Left lung (tissue), 4 donors: ENCODE measurements at regions not wholly inside any gene's neighbourhood (a gene's known extent, or its start where the extent isn't known, plus 50 kb on each side); places are given as distances from the start of the nearest gene placed in this dataset.
"Not testable (repeated sequence)": the region's sequence is repeated elsewhere in the genome, so short reads cannot be mapped to it uniquely, and the experiment has no call there.

Source experiments
- ATAC-seq: fragments of 200-7000 bp; cut with Tn5 transposase; one replicate; pipeline ENCODE4 v1.9.1; 2020; ENCODE audit warnings: moderate library complexity
- DNase-seq, 4 donors: peaks; one replicate each; pipeline ENCODE4 v3.0.0-alpha.2; 2013 to 2020
- H3K27ac ChIP-seq, 2 donors: fragments of 200-600 bp; sonication (generic) in 1 of 2; one replicate each; pipeline versions ENCODE4 v1.5.0 to v1.8.0; 2020 to 2021
- H3K27me3 ChIP-seq, 2 donors: fragments of 200-600 bp; sonication (generic) in 1 of 2; one replicate each; pipeline versions ENCODE4 v1.5.0 to v1.8.0; 2020 to 2021
- H3K36me3 ChIP-seq, 2 donors: fragments of 200-600 bp; sonication (generic) in 1 of 2; one replicate each; pipeline versions ENCODE4 v1.5.0 to v1.8.0; 2020 to 2021
- H3K4me1 ChIP-seq, 2 donors: fragments of 200-600 bp; one replicate each; pipeline ENCODE4 v1.8.0; 2021
- H3K4me3 ChIP-seq, 2 donors: fragments of 200-600 bp; sonication (generic) in 1 of 2; one replicate each; pipeline versions ENCODE4 v1.5.0 to v1.8.0; 2020 to 2021; ENCODE audit warnings: mild to moderate bottlenecking in 1 of 2
- H3K9me3 ChIP-seq, 2 donors: fragments of 200-600 bp; sonication (generic) in 1 of 2; one replicate each; pipeline versions ENCODE4 v1.5.0 to v1.8.0; 2020 to 2021
- intact Hi-C, 2 donors: fragments of 100-400 bp; cut with DNase I; formaldehyde crosslinking; loops; one replicate each; pipeline versions ENCODE4 v1.11.2 to v1.14.2; 2022
- donor health status: DM: no; HTN: yes; CAD: no.
- donor health status: DM: no; HTN: no; CAD: no.

DNA sequence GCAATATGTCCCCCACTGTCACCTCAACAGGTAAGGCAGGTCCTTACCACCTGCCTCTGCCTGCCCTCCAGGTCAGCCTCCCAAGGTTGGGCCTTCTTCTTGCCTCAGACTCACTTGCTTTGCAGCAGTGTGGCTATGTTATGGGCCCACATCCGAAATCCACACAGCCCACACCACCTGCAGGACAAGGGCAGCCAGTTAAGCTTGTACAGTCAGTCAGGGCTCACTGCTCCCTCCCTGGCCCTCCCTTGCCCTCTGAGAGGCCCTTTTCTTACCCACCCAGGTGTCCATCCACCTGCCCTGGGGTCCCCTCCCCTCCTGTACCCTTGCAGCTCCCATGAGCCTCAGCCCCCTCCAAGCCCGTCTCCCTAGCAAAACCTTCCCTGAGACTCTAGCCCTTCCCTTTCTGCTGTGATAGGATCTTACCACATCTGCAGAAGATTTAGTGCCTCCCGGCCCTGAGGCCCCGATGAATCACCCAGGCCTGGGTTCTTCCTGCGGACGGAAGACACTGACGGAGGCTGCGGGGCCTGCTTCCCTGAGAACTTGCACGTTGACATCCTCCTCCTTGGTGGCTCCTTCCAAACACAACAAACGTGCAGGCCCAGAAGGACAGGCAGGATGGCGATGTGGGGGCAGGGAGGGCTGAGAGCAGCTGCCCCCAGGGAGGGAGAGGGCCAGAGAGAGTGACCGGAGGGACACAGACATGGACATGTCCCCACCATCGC is 5466.2 kb upstream of the TPTE start:
- DNase-seq, H3K4me1 ChIP-seq, H3K9me3 ChIP-seq, H3K27me3 ChIP-seq, intact Hi-C loops, H3K36me3 ChIP-seq, H3K27ac ChIP-seq, H3K4me3 ChIP-seq: not testable (repeated sequence)
- ATAC-seq = peak; percentile 51

DNA sequence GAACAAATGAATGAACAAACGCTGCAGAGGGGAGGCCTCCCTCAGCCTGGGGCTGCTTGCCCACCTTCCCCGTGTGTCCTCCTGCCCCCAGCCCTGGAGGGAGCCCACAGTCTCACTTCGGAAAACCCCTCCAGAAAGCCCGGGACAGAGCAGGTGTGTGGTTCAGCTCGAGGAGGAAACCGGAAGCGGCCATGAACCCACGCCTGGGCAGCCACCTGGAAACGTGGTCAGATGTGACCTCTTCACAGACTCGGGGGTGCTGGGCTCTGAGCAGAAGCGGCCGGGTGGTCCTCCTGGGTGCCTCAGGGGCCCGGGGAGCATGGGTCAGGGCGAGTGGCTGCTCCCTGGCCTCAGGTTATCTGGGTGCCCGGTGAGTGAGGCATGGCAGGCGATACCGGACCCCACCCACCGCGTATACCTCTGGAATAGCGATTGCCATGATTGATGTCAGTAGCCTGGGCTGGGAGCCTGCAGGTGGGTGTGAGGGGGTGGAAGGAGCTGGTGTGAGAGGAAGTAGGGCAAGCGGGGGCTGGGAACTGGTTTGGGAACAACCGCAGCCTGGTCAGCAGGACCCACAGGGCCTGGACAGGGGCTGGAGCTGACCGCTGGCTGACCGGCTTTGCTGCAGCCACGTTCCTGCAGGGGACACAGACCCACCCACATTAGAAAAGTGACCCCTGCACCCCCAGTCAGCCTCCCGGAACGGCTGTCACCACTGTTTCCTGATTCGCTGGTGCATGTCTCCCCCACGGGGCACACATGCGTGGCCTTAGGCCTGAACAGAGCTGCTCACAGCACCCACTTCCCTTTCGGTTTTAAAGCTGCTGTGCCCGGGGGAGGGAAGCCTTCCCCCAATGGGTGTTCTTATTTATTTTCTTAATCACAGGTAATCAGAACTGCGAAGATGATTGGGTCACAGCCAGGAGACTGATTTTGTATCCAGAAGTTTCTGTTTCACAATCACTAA is 5465.1 kb upstream of the TPTE start:
- H3K27ac ChIP-seq, DNase-seq, intact Hi-C loops, H3K4me1 ChIP-seq, H3K27me3 ChIP-seq, H3K4me3 ChIP-seq, H3K9me3 ChIP-seq, H3K36me3 ChIP-seq: not testable (repeated sequence)
- peak; percentile 69 for ATAC-seq

DNA sequence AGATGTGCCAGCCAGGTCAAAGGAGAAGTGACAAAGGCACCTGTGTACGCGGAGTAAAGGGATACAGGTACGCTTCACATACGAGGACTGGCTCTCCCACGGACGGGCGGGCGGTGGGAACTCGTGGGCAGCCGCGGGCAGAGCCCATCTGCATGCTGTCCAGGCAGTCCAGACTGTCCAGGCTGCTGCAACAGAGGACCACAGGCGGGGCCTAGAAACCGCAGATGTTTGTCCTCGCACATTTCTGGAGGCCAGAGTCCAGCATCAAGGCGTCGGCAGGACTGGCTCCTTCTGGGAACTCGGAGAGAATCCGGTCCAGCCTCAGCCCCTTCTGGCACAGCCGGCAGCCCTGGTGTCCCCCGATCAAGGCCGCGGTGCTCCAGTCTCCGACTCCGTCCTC is 5464.3 kb upstream of the TPTE start:
- ATAC-seq = peak; percentile 37
- H3K27ac ChIP-seq, H3K9me3 ChIP-seq, H3K36me3 ChIP-seq, intact Hi-C loops, H3K27me3 ChIP-seq, H3K4me3 ChIP-seq, DNase-seq, H3K4me1 ChIP-seq: not testable (repeated sequence)

DNA sequence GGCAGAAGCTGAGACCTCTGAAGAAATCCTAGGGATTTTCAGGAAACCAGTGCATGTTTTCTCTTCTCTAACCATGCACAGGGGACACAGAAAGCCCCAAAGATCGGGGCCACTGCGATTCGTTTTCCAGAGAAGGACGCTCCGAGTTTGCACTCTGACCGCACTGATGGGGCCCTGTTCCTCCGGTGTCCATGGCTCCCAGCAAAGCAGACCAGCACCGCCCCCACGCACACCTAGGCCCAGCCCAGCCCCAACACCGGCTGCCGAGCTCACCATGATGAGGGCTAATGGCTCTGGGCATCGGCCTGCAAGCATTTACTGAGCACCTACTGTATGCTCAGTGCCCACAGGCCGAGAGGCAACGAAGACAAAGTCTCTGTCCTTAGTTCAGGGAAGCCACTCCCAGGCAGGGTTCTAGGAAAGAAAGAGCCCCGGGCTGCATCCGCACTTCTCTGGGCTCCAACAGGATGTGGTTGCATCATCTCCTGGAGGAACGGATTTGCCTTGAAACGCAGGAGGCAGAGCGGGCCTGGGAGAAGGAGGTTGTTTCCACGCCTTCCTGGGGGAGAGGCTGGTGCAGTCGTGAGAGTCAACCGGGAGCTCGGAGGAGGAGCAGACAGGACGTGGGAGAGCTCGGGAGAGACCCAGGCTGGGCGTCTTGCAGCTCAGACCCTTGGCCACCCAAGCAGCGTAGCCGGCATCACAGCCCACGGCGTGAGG is 5460.9 kb upstream of the TPTE start:
- H3K9me3 ChIP-seq, H3K4me3 ChIP-seq, H3K4me1 ChIP-seq, H3K36me3 ChIP-seq, DNase-seq, H3K27me3 ChIP-seq, intact Hi-C loops, H3K27ac ChIP-seq: not testable (repeated sequence)
- peak; percentile 42 for ATAC-seq

DNA sequence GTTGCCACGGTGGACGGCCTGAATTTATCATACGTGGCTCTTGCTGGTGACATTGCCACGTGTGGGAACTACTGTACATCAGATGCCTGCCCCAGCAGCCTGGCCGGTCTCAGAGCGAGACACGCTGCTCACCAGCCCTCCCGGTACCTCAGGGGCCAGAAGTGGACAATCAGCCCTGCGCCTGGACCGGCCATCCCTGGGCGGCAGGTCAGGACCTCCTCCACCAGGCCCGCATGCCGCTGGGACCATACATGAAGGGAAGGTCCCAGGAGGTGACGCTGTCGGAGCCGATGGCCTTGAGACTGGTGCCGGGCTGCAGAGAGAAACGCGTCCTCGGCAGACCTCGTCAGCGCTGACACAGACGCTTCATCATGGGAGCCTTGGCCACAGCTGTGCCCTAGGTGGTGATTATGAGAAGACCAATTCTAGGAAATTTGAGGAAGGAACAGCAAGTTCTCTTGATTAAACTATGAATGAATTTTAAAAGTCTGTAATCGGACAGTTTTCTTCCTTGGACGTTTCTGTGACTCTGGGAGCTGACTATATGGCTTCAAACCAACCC is 5456.7 kb upstream of the TPTE start:
- H3K36me3 ChIP-seq, ATAC-seq, H3K27me3 ChIP-seq, H3K27ac ChIP-seq, H3K9me3 ChIP-seq, H3K4me1 ChIP-seq, intact Hi-C loops, H3K4me3 ChIP-seq, DNase-seq: not testable (repeated sequence)

DNA sequence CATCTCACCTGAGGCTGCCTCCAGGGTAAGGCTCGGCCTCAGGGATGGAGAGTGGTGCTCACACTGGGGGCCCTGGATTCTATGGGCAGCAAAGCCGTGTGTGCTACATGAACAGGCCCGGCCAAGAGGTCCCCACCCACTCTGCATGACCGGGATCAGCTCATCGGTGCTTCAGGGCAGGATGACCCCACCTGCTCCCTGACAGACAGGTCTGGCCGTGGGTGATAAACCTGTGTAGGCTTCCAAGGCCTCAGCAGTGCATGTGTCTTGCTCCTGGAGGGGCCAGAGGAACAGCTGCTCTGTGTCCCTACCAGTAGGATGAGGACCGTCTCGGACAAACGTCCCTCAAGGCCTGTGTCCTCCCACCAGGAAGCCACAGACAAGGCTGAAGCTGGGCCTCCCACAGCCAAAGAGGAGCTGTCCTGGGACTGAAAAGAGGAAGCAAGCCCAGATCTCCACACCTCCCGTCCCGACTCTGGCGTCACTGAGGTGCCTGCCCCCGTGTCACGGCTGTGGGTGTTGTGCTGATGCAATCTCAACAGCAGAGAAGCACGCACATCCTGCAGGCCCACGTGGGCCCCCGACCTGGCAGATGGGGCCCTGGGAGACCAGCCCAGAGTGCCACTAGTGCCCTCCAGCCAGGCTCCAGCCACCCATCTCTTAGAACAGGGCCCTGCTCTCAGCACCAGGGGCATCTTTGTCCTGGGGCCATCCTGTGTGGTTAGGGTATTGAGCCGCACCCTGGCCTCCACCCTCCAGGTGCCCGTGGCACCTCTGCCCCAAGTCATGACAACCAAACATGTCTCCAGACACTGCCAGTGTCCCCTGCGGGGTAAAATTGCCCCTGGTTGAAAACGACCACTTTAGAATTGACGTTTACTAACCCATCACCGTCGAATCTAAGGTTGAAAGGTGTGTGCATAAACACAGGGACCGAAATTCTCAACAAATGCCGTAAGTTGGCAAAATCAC is 5455.9 kb upstream of the TPTE start:
- DNase-seq (peak in 1 of 4 donors; percentile 14), ATAC-seq (peak; percentile 41)
- H3K4me3 ChIP-seq, intact Hi-C loops, H3K36me3 ChIP-seq, H3K27me3 ChIP-seq, H3K27ac ChIP-seq, H3K4me1 ChIP-seq, H3K9me3 ChIP-seq: not testable (repeated sequence)

DNA sequence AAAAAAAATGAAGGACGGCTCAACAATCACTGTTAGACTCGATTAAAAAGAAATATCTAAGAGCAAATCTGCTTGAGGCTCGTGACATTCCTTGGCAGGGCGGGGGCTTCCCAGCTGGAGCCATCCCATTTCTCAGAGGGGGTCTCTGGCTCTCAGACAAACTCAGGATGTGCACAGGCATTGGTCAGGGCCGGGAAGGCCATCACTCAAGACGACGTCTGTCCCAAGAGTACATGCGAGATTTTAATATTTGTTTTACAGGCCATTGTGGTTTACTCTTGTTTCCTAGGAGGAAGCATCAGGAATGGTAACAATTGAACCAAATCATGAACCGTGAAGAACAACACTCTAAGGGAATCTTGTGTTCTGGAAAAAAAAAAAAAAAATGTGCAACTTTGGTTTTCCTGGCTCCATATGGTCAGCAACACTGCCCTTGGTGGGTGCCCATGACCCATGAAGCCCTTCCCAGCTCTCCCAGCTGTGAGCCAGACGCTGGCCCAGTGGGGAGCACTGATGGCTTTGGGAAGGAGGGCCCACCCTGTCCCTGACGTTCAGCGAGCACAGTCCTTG is 5454.6 kb upstream of the TPTE start:
- ATAC-seq, H3K27me3 ChIP-seq, H3K27ac ChIP-seq, intact Hi-C loops, H3K36me3 ChIP-seq, H3K4me3 ChIP-seq, DNase-seq, H3K9me3 ChIP-seq, H3K4me1 ChIP-seq: not testable (repeated sequence)

DNA sequence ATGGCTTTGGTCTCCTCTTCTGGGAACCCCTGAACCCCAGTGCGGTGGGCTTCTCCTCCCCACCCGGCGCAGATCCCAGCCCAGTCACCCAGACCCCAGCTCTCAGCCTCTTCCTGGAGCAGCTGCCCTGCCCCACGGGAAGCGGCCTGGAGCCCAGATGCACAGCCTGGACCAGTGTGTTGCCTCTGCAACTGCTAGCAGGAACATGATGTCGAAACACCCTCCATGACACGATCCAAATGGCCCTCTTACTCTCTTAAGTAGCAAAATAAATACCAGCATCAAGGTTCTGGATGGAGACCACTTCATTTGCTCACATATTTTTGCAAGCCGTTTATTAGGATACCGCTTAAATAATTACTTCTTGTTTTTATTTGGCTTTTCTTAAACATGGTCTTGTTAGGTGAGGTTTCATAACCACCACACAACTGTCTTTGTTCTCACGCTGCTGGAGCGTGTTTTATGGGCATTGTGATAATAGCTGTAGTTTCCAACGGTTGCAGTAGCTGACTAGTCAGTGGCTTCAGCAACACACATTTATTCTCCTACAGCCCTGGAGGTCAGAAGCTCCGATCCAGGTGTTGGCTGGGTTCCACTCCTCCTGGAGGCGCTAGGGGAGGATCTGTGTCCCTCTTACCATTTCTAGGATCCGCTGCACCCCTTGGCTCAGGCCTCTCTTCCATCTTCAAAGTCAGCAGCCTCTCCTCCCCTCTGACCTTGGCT is 5453.9 kb upstream of the TPTE start:
- intact Hi-C loops = not testable (repeated sequence)
- ATAC-seq = peak; percentile 59

DNA sequence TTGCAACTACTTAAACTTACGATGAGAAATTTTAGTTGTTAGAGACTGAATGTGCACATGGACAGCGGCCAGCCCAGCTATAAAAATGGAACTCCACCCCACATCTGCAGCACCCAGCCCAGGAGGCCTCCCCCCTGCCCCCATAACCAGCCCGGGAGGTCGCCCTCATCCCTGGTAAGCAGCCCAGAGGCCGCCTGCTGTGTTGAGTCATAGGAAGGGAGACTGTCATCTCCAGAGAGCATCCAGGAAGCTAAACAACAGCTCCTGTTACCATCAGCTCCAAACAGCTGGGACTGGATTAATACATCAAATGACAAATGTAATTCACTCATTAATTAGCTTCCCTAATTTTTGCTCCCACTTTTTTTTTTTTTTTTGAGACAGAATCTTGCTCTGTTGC is 5452.7 kb upstream of the TPTE start:
- H3K27me3 ChIP-seq, H3K4me3 ChIP-seq, H3K27ac ChIP-seq, intact Hi-C loops, H3K4me1 ChIP-seq, DNase-seq, H3K36me3 ChIP-seq, H3K9me3 ChIP-seq: not testable (repeated sequence)
- peak; percentile 67 for ATAC-seq

More for the DNA sequence above, 5453.9 kb upstream of the TPTE start:
- not testable (repeated sequence) for H3K4me3 ChIP-seq, DNase-seq, H3K9me3 ChIP-seq, H3K4me1 ChIP-seq, H3K27me3 ChIP-seq, H3K27ac ChIP-seq, H3K36me3 ChIP-seq

DNA sequence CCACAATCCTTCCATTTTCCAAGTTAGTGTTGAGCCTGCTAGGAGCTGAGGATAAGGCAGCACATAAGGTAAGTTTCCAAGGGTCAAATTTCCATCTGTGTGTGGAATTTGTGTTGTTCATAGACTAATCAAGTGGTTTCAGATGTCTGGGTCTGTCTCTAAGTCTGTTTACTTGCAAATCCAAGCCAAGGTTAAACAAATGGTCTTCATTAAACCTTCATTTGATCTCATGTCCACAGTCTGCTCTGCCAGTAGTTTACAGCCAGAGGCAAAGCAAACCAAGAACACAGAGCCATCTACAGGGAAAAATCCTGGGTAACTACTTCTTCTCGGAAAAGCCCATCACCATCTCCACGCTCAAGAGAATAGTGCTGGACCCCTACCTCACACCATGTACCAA is 5450.2 kb upstream of the TPTE start:
- H3K36me3 ChIP-seq, DNase-seq, H3K4me3 ChIP-seq, ATAC-seq, H3K27me3 ChIP-seq, H3K27ac ChIP-seq, H3K9me3 ChIP-seq, H3K4me1 ChIP-seq, intact Hi-C loops: not testable (repeated sequence)

DNA sequence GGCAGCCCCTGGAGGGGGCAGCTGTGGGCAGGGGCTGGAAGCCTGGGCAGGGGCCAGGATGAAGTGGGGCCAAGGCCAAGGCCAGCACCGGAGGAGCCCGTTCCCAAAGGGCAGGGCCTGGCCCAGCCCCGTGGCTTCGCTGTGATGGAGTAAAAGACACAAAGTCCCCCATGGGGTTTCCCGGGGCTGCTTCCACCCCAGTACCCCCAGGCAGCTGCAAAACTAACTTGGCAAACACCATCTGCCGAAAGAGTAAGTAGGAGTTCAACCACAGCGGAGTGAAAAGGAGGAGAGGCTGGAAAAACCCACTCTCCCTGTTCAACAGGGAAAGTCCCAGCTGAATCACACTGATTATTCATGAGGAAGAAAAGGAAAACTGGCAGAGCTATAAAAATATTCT is 5444.5 kb upstream of the TPTE start:
- DNase-seq, intact Hi-C loops: not testable (repeated sequence)
- ATAC-seq = peak; percentile 47

More for the DNA sequence above, 5444.5 kb upstream of the TPTE start:
- not testable (repeated sequence) for H3K4me1 ChIP-seq, H3K9me3 ChIP-seq, H3K27me3 ChIP-seq, H3K36me3 ChIP-seq, H3K27ac ChIP-seq, H3K4me3 ChIP-seq
